RKO (cell line): ENCODE measurements at regions not wholly inside any gene's neighbourhood (a gene's known extent, or its start where the extent isn't known, plus 50 kb on each side); places are given as distances from the start of the nearest gene placed in this dataset.
"Not testable (repeated sequence)": the region's sequence is repeated elsewhere in the genome, so short reads cannot be mapped to it uniquely, and the experiment has no call there.

Source experiments
- DNase-seq: peaks from one replicate; pipeline ENCODE4 v3.0.0-alpha.2; 2016; ENCODE audit warnings: low spot score

DNA sequence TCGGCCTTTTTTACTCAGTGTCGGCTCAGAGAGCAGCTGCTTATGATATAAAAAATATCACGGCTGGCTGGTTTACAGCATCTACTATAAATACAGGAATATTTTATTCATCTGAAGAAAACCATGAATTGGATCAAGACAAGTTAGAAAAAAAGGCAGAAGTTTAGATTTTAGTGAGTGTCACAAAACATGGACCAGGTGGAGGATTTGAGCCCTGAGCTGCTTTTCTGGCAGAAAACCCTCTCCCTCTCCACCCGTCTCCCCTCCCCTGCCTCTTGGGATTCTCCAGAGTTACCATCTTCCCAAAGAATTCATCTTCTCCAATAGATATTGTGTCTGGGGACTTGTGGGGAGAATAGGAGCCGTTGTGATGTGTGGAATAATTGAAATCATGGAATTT is 142.8 kb upstream of the RAI2 start:
- no peak for DNase-seq

DNA sequence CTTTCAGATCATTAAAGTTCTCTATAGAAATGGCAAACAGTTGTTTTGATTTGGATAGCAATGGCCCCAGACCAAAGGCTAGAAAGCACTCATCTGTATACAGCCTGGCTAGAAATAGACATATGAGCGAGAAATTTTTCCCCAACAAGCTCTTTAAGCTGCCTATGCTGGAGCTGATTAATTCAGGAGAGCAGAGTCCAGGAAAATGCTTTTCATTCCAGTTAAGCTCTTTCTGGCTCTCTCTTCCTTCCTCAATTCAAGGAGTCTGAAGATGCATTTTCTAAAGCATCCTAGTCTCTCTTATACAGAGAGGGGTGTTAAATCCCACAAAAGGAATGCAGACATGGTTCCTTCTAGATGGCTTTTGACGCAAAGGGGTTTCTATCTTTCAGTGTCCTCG is 141.7 kb upstream of the RAI2 start:
- DNase-seq = no peak

DNA sequence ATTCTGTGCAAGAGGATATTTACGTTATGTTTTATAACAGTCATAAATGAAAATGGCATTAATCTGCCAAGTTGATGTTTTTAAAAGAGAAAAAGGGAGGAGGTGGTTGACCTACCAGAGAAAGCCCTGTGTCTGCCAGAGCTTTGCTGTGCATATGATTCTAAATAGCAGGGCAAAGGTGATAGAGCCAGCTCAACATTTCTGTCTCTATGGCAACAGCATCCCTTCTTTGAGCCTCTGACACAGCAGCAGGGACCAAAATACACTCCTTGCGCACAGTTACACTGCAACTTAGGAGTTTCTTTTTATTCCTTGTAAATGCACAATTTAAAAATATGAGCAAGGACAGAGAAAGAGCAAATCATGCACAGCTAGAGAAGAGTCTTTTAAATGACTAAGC is 133.3 kb upstream of the RAI2 start:
- DNase-seq = no peak

DNA sequence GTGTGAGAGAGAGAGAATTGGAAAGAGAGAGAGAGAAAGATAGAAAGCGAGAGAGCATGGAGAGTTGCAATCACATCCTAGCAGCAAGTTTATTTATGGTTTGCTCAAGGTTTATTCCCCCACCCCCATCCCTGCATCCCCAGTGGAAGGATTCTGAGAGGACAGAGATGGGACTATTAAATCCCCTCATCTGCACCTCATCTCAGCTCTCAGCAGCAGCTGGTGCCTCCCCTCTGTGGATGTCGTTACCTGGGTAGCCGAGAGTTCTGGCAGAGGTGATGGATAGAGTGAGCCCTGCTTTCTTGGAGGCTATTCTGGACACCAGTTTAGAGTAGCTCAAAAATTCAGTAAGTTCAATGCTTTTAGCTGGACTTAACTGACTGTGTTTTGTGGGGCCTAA is 132.0 kb upstream of the RAI2 start:
- DNase-seq = no peak

DNA sequence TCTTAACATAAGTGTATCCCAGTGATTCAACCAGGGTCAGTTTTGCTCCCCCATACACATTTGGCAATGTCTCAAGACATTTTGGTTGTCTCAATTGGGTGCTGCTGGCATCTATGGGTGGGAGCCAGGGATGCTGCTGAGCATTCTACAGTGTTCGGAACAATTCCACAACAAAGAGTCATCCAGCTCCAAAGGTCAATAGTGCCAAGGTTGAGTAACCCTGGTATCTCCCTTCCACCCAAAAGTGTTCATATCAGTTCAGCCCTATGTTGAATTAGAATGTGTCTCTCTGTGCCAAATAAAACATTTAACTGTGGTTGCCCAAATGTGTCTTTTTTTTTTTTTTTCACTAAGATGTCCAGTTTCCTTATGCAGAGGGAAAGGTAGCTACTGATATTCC is 129.4 kb upstream of the RAI2 start:
- peak; percentile 0 for DNase-seq

DNA sequence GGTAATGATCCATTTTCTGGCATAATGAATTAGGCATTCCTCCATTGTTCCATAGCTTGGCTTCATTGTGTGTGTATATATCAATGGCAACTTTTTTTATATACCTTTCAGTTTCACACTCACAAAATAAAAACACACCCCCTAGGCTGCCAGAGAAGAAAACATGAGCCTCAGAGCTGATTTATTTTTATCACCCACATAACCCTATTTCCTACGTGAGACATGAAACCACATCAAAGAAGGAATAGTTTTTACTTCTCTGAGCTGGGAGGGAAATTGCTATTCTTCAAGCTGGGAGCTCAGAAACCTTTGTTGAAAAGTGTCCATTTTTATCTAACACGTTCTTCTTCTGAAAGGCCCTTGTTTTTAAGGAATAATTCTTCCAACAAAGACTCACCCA is 126.7 kb upstream of the RAI2 start:
- no peak for DNase-seq

DNA sequence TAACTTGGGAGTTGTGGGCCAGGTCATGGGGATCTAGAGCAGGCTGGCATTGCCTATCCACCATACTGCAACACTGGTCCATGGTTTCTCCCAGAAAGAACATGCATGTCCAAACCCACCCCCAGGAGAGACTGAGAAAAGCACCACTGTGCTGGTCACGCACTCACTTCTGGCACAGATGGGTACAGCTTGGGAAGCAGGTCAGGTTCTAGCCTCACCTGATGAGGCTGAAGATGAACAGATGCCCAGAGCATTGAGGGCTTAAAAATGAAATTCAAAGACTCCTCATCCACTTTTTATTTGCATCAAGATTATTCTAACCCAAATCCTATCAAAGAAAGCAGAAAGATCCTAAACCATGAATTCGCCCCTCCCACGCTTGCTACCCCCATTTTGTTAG is 125.9 kb upstream of the RAI2 start:
- no peak for DNase-seq

DNA sequence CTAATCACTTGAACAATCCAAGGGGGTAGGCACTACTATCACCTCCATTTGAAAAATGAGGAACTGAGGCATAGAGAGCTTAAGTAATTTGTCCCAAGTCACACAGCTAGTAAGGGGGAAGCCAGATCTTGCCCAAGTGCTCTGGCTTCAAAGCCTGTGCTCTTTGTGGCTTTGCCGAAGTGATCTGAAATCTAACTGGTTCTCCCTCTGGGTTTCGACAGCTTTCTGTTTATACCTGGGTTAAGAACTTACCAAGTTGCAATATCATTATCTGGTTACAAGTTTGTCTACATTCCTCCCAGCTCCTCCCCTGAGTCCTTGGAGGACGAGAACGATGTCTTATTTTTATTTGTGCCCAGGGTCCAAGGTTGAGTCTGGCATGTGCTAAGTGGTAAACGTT is 125.3 kb upstream of the RAI2 start:
- no peak for DNase-seq

DNA sequence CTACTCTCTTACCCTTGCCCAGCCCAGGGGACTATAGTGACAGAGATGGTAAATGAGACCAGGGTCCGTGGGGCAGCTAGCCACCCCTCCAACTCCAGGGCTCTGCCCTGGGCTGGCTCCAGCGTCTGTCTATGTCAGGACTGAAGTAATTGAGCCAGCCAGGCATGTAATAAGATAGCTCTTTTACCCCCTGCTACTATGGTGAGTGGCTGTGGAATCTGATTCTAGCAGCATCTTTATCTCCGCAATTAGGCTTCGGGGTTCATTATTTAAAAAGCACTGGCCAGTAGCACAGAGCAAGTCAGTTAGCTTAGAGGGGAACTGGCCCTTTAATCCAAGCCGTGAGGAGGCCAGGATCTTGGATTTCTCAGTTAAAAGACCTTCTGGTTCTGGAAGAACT is 123.3 kb upstream of the RAI2 start:
- no peak for DNase-seq

DNA sequence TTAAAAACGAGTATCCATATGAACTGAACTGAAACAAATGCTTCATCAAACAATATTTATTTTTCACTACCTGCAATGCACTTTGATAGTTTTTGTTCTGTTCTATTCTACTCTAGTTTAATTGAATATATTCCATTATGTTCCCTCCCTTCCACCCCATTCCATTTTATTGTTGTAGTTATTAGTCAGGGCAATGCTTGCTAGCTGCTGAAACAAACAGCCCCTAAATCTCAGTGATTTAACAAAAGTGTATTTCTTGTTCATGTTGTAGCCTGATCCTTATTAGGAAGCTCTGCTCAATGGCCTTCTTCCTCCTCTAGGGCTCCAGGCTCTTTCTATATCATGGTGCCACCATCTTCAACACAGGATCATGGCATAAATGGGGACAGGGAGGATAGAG is 122.3 kb upstream of the RAI2 start:
- DNase-seq = no peak

DNA sequence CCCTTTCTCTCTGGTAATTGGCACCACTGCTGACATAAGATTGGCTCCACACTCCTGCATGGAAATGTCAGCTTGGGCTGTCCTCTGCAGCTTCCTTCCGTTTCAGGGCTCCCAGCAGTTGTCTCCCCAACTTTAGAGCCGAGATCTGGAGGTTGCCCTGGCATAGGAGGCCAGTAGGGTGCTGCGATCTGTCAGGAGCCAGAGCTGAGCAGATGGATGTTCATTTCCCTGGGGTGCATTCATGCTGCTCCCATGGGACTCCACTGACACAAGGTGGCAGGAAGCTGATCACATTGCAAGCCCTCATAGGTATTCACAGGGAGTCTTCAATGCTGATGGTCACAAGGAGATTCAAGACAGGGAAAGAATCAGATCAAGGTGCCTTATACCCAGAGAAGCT is 116.6 kb upstream of the RAI2 start:
- DNase-seq = no peak

DNA sequence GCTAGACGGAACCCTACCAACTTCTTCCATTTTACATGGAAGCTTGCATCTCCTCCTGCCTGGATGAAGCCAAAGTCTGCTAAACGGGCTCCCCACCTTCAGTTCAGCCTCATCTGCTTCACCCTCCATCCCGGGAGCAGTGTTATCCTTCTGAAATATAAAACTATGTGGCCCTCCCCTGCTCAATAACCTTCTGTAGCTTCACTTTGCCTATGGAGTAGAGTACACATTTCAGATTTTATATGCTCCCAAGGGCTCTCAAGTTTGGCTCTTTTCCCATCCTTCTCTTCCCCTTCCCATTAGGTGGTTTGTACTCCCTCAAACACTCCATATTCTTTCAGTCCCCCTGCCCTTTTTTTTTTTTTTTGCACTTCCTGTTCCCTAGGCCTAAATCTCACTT is 115.9 kb upstream of the RAI2 start:
- no peak for DNase-seq

DNA sequence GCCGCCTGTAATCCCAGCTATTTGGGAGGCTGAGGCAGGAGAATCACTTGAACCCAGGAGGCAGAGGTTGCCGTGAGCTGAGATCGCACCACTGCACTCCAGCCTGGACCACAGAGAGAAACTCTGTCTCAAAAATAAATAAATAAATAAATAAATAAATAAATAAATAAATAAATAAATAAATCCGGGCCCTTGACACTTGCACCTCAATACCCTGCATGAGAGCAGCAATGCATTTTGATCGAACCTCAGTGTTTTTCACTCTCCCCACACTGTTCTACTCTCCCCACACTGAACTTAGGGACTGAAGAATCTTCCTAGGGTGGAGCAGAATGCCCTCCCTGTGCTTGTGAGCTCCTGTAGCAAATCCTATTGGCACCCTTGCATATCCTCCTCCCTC is 114.3 kb upstream of the RAI2 start:
- not testable (repeated sequence) for DNase-seq

DNA sequence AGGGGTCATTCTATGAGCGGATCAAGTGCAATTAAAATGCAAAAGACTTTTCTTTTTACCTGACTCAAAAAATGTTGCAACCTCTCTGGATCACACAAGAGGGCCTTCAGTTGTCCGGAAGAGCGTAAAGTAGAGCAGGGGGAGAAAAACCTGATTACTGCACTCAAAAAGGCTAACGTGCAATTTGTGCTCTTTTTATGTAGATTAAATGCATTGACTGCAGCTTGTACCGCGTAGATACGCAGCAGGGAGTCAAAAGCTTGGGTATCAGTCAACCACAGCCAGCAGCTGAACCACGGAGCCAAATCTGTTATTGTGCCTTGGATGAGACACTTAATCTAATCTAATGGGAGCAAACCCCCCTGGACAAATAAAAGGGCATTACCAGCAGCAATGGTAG is 107.3 kb upstream of the RAI2 start:
- no peak for DNase-seq

DNA sequence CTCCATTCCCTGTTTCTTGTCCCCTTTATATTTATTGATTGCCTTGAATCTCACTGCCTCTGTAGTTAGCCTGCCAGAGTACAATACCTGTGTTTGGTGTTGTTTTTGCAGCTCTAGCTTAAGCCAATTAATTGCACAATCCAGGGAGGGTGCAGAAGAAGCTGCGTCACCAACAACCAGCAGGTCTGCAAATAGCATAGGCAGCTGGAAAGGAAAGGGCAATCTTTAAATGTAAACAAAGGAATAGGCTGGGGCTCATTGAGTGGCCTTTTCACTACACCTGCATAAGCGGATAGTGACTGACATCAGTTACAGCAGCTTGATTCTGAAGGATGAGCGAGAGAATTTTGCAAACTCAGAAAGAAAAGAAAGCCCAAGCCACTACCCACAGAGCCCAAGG is 106.8 kb upstream of the RAI2 start:
- DNase-seq = no peak

DNA sequence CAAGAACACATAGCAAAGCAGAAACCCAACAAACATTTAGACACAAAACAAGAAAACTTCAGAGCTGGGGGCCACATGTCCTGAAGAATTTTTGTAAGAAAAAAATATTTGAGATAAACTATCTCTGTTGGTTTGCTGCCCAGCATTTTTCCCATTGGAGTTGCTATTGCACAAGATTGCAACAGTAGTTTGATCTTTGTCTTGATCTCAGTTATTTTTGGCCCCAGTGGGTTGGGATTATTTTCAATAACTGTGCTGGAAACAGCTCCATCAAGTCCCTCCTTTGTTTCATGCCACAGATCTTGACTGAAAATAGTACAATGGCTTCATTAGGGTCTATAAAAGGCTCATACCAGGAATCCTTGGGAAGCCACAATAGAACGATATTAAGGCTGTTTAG is 103.8 kb upstream of the RAI2 start:
- no peak for DNase-seq

DNA sequence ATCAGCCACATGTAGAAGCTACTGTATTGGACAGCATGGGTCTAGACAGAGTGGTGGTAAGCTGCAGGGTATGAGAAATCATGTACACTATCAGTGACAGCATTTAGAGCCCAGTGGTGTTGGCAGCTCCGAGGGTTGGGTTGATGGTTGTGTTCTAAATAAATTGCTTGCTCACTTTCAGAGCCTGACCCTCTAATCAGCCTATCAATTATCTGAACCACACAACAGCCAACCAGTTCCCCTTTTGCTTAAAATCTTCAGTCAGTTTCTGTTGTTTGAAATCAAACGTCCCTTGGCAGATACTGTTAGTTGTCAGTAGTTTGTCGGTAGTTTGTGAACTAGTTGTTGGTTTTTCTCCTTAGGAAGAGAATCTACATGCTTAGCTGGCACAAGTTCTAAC is 99.8 kb upstream of the RAI2 start:
- DNase-seq = no peak

DNA sequence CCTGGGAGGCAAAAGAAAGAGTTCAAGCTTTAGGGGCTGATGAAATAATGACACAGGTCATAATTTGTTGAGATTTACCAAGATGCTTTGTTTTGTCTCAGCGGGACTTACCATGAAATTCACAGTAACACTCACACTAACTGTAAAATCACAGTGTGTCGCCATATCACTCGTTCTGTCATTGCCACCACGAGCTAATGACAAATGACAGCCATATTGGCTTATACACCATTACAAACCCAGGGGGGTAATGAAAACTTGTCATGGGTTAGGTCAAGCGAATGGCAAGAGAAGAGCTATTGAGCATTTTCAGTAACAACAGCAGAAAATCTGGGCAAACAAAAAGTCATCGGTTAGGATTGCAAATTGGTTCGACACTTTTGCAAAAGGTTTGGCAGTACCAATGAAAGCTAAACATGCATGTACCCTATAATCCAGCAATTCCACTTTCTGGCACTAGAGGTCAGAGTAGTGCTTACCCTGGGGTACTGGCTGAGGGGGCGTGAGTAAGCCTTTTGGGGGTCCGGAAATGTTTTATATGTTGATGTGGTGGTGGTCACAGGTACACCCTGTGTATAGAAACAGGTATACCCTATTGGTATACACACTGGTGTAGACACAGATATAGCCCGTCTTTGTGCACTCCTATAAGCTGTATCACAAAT is 83.9 kb upstream of the RAI2 start:
- peak; percentile 38 for DNase-seq

DNA sequence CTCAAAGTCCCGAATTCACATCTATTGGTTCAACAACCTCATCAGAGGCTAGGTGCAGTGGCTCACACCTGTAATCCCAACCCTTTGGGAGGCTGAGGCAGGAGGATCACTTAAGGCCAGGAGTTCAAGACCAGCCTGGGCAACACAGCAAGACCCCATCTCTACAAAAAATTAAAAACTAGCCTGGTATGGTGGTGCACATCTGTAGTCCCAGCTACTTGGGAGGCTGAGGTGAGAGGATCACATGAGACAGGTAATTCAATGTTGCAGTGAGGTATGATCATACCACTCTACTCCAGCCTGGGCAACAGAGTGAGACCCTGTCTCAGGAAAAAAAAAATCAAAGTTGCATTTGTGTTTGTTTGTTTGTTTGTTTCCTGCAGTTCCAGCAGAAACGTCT is 80.1 kb upstream of the RAI2 start:
- not testable (repeated sequence) for DNase-seq

DNA sequence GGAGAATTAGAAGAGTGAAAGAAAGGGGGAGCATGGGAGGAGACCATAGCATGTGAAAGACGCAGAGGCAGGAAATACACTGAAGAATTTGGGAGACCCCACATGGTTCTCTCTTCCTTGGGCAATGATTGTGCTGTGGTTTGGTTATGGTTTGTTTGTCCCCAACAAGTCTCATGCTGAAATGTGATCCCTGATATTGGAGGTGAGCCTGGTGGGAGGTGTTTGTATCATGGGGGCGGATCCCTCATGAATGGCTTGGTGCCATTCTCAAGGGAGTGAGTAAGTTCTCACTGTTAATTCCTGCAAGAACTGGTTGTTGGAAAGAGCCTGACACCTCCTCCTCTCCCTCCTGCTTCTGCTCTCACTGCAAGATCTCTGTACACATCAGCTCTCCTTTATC is 78.6 kb upstream of the RAI2 start:
- DNase-seq = no peak

DNA sequence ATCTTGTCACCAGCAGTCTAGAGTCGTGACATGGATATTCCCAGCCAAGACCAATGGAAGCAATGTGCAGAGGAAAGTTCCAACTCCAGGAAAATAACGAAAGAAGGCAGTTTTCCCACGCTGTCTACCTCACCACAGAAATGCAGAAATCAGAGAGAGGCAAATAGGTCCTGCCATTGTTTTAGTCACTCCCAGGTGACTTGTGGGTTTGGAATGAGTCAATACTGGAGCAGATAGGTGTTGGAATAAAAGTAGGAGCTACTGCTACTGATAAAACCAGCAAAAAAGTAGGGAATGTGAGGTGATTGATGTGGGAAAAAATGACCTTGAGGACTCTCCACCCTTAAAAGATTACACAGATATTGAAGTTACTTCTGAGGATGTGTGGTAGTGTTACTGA is 72.8 kb upstream of the RAI2 start:
- DNase-seq = no peak

DNA sequence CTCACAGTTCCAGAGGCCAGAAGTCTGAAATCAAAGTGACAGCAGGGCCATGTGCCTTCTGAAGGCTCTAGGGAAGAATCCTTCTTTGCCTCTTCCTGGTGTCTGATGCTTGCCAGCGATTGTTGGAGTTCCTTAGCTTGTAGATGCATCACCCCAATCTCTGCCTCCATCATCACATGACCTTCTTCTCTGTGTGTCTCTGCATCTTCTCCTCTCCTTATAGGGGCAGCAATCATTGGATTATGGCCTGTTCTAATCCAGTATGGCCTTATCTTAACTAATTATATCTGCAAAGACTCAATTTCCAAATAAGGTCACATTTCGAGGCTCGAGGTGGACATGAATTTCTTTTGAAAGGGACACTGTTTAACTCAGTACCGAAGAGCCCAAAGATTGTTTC is 71.7 kb upstream of the RAI2 start:
- DNase-seq = no peak

DNA sequence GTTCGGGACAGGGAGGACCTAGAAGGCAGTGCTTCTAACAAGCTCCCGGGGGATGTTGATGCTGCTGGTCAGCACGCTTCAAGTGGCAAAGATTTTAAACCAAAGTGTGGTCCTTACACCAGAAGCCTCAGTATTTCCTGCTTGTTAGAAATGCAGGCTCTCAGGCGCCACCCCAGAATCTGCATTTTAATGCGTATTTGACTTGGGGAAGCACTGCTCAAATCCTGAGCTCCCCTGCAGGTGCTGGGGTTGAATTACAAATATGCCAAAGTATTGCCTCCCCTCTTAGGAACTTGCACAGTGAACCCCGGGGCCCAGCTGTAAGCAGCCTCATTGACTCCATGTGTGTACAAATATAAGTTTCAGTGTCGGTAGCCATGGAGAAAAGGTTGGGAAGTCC is 70.8 kb upstream of the RAI2 start:
- DNase-seq = no peak

DNA sequence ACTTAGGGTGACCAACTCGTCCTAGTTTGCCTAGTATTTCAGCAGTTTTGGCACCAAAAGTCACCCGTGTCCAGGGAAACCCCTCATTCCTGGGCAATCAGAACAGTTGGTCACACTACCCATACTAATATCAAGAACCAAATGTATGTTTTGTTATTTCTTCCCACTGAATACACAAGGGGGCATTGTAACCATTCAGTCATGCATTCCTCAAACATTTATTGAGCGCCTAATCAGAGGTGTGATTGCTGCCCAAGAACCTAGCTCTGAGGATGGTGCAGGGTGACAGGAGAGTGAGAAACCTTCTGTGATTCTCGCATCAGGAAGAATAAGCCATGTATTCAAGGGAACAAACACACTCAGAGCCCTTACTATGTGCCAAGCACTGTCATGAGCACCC is 69.8 kb upstream of the RAI2 start:
- no peak for DNase-seq

DNA sequence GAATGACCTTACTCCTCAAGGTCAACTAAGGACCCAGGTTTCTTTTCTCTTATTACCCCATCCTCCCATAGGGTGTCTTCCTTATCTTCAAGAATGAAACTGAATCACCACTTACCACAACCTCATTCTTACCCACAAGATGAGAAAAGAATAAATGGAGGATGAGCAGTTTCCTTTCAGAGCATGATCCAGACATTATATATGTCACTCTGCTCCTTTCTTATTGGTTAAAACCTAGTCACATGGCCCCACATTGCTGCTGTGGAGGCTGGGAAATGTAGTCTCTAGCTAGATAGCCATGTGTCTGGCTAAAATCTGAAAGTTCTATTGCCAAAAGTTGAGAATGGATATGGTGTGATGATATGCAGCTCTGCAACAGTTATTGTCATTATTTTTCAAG is 62.4 kb upstream of the RAI2 start:
- DNase-seq = peak; percentile 8
